ENCODE measurements at regions not wholly inside any gene's neighbourhood (a gene's known extent, or its start where the extent isn't known, plus 50 kb on each side); places are given as distances from the start of the nearest gene placed in this dataset.
A peak's percentile ranks its signal among the peaks of the same experiment; 100 is the strongest.

DNA sequence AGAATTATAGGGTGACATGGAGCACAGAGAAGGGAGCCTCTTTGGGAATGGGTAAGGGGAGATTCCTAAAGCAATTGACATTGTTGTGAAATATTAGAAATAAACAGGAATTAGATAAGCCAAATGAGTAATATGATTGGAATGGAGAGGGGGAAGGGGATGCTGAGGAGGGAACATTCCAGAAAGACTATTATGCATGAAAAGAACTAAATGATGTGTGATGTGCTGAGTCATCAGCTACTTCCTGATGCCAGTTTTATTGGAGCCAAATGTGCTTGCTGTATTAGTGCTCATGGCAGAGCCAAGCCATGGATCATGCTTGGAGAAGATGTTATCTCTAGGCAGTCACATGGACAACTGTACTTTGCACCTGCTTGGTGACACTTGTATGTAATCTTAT lies 189.0 kb upstream of the HCCS start:
- Histone ChIP-seq H3K79me2 (ENCODE audit: control insufficient read depth in 1 of 2, insufficient read depth in 2 of 2, low read length in 2 of 2) (no peaks in the 10 kb centered on the region), H2BK120ac (replicated peaks; ENCODE audit: low read depth, low read length) (no peak overlapping the region), H4K20me1 (replicated peaks in 1 of 2; ENCODE audit: control insufficient read depth in 1 of 2, insufficient read depth in 2 of 2, low read length in 2 of 2) (no peaks in the 10 kb centered on the region), H2AK5ac (ENCODE audit: low read depth, low read length) (no peak overlapping the region), H3K56ac (replicated peaks; ENCODE audit: insufficient read length, low read depth, low read length) (no peak overlapping the region), H2AFZ (ENCODE audit: low read length) (no peak overlapping the region), H3K4me1 (replicated peaks in 1 of 4; ENCODE audit: control insufficient read depth in 3 of 4, insufficient read depth in 4 of 4, low read length in 3 of 4) (no peaks in the 10 kb centered on the region), H2BK15ac (ENCODE audit: low read length) (no peak overlapping the region), H3K27me3 (replicated peaks in 1 of 4; ENCODE audit: control insufficient read depth in 3 of 4, extremely low read depth in 1 of 4, insufficient read depth in 3 of 4, low read length in 3 of 4) (no peaks in the 10 kb centered on the region), H3K14ac (ENCODE audit: insufficient read length) (no peak overlapping the region), H3K9me3 (ENCODE audit: insufficient read depth in 2 of 2, low read depth in 1 of 2, low read length in 1 of 2) (no peaks in the 10 kb centered on the region), H3K9ac (replicated peaks in 1 of 4; ENCODE audit: extremely low read depth in 1 of 4, low read depth in 3 of 4, low read length in 3 of 4) (no peak overlapping the region), H3K4ac (replicated peaks; ENCODE audit: insufficient read length, low read depth, low read length) (no peak overlapping the region), H4K91ac (replicated peaks; ENCODE audit: insufficient read length, low read length) (no peak overlapping the region), H2BK20ac (ENCODE audit: low read length) (no peak overlapping the region), H3K4me2 (ENCODE audit: insufficient read depth in 1 of 2, low read depth in 2 of 2, low read length in 2 of 2) (no peak overlapping the region), H4K5ac (ENCODE audit: insufficient read length, low read depth, low read length) (no peak overlapping the region), H3K4me3 (ENCODE audit: extremely low read depth in 1 of 4, insufficient read depth in 2 of 4, low read depth in 3 of 4, low read length in 4 of 4) (no peak overlapping the region), H3K36me3 (ENCODE audit: control insufficient read depth in 2 of 4, insufficient read depth in 4 of 4, low read length in 3 of 4) (no peaks in the 10 kb centered on the region), H3K18ac (ENCODE audit: extremely low read depth, low read length) (no peak overlapping the region), H3K23ac (ENCODE audit: insufficient read length) (no peak overlapping the region), H4K8ac (ENCODE audit: extremely low read depth, insufficient read depth, low read length) (no peak overlapping the region), H3K27ac (ENCODE audit: low read depth, low read length) (no peak overlapping the region), H3K23me2 (ENCODE audit: low read depth, low read length) (no peaks in the 10 kb centered on the region), H2BK5ac (ENCODE audit: low read depth, low read length) (no peak overlapping the region), H2BK12ac (ENCODE audit: low read depth, low read length) (no peak overlapping the region), H3K79me1 (ENCODE audit: low read depth, low read length) (no peaks in the 10 kb centered on the region)
- DNase-seq (ENCODE audit: low read depth in 1 of 2, low spot score in 2 of 2) (no peak), FAIRE-seq (no peak)
- POLR2A ChIA-PET (ENCODE audit: partially characterized antibody), result no interaction called here
- TF ChIP-seq MAFK (IDR thresholded peaks at IDR 0.05; ENCODE audit: low read depth, low read length) (peak; percentile 19; the same call in 1 of the 2 replicates), FOSL1 (IDR thresholded peaks at IDR 0.05; ENCODE audit: insufficient read depth, low read depth, low read length) (no peak)
- TF ChIP-seq, protein P1, sequence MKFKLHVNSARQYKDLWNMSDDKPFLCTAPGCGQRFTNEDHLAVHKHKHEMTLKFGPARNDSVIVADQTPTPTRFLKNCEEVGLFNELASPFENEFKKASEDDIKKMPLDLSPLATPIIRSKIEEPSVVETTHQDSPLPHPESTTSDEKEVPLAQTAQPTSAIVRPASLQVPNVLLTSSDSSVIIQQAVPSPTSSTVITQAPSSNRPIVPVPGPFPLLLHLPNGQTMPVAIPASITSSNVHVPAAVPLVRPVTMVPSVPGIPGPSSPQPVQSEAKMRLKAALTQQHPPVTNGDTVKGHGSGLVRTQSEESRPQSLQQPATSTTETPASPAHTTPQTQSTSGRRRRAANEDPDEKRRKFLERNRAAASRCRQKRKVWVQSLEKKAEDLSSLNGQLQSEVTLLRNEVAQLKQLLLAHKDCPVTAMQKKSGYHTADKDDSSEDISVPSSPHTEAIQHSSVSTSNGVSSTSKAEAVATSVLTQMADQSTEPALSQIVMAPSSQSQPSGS (IDR thresholded peaks at IDR 0.05; ENCODE audit: low read length), result no peak
- CTCF ChIA-PET (ENCODE audit: partially characterized antibody), result no interaction called here
